Activated T-cell treated with anti-CD3 and anti-CD28 coated beads, Interleukin-2, amount 50 U/mL, for 4 hours (primary cell): ENCODE measurements at regions not wholly inside any gene's neighbourhood (a gene's known extent, or its start where the extent isn't known, plus 50 kb on each side); places are given as distances from the start of the nearest gene placed in this dataset.
"Not testable (repeated sequence)": the region's sequence is repeated elsewhere in the genome, so short reads cannot be mapped to it uniquely, and the experiment has no call there.

Experiments used
- ATAC-seq, 2 donors: fragments of 200-7000 bp; cut with Tn5 transposase; one replicate each; pipeline ENCODE4 v1.10.0; 2021
- DNase-seq: peaks from one replicate; pipeline ENCODE4 v3.0.0-alpha.2; 2020
- H3K27me3 Mint-ChIP-seq: one replicate; pipeline ENCODE4 v1.8.0; 2021; ENCODE audit warnings: low read depth, mixed read lengths
- H3K36me3 Mint-ChIP-seq: one replicate; pipeline ENCODE4 v1.8.0; 2022; ENCODE audit warnings: mixed read lengths; ENCODE audit not compliant: insufficient read depth
- H3K4me1 Mint-ChIP-seq: one replicate; pipeline ENCODE4 v1.8.0; 2021; ENCODE audit warnings: low read depth, mixed read lengths
- H3K4me3 Mint-ChIP-seq: one replicate; pipeline ENCODE4 v1.8.0; 2021; ENCODE audit warnings: mild to moderate bottlenecking, moderate library complexity, mixed read lengths
- H3K9me3 Mint-ChIP-seq: one replicate; pipeline ENCODE4 v1.8.0; 2021; ENCODE audit warnings: mixed read lengths

DNA sequence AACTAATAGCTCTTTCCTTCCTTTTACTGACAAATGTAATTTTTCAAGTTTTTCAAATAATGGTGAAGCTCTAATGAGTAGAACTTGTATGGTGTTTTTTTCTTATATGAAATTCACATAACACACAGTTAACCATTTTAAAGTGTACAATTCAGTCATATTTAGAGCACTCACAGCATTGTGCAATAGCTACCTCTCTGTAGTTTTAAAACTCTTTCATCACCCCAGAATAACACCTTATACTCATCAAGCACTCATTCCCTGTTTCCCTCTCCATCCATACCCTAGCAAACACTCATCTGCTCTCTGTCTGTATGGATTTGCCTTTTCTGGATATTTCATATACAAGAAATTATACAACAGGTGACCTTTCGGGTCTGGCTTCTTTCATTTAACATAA, 207.9 kb upstream of the SLC38A2 start:
- Mint-ChIP-seq H3K4me1 (peaks cover 30% of the 10 kb centered on the region), H3K27me3 (no peaks in the 10 kb centered on the region), H3K4me3 (no peak overlapping the region), H3K9me3 (peaks cover 22% of the 10 kb centered on the region), H3K36me3 (peaks cover 18% of the 10 kb centered on the region)
- no peak for DNase-seq
- no peak for ATAC-seq

DNA sequence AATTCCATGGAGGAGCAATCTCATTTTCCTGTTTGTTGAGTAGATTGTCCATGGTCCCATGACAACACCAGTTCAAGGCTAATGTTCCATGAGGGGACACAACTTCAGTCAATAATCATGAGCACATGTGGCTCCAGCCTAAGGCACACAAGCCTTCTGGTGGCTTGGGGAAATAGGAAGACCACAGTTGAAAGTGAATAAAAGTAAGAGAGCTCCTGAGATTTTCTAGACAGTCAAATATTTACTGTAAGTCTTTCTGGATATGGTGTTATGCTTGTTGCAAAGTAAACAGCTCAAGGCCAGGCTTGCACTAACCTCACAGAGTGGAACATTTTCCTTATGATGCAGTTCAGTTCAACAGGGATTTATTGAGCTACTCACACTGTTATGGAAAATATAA, 206.9 kb upstream of the SLC38A2 start:
- H3K27me3 Mint-ChIP-seq: no peaks in the 10 kb centered on the region
- peaks cover 15% of the 10 kb centered on the region for H3K9me3 Mint-ChIP-seq
- H3K36me3 Mint-ChIP-seq: peaks cover 13% of the 10 kb centered on the region
- H3K4me1 Mint-ChIP-seq: peaks cover 20% of the 10 kb centered on the region
- DNase-seq (no peak), ATAC-seq (no peak)
- no peak overlapping the region for H3K4me3 Mint-ChIP-seq

DNA sequence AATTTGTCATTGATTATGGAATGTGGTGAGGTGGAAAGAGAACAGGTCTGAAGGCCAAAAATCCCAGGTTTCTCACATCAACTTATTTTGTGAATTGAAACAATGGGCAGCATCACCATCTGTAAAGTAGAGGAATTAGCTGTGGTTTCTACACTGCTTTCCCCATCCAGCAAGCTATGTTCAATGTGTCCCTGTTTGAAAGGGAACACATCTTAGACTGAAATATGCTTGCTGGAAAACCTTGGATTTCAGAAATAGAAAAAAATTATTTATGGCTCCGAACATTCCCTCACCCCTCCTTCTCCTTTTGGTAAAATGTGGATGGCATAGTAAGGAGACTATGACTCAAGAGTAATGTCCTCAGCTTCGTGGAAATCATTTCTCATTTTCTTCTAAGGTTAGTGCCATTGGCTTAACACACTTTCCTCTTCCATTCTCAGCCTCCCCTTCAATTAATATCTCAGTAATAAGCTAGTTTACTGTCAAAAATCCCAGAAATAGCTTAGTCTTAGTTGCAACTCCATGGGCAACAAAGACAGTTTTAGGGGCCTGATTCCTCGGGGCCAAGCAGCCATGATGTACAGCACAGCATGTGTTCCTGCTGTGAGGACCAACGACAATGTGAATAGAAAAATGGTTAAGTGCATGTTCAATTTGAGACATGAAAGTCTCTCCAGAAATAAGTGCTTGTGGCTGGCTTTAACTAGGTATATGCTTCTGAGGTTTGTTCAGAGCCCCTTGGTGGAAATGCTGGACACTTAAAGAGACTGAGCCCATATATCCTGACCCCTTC, 205.8 kb upstream of the SLC38A2 start:
- ATAC-seq: no peak
- Mint-ChIP-seq H3K36me3 (peaks cover 5% of the 10 kb centered on the region), H3K9me3 (peaks cover 6% of the 10 kb centered on the region), H3K4me3 (no peak overlapping the region), H3K27me3 (no peaks in the 10 kb centered on the region), H3K4me1 (peaks cover 12% of the 10 kb centered on the region)
- no peak for DNase-seq

DNA sequence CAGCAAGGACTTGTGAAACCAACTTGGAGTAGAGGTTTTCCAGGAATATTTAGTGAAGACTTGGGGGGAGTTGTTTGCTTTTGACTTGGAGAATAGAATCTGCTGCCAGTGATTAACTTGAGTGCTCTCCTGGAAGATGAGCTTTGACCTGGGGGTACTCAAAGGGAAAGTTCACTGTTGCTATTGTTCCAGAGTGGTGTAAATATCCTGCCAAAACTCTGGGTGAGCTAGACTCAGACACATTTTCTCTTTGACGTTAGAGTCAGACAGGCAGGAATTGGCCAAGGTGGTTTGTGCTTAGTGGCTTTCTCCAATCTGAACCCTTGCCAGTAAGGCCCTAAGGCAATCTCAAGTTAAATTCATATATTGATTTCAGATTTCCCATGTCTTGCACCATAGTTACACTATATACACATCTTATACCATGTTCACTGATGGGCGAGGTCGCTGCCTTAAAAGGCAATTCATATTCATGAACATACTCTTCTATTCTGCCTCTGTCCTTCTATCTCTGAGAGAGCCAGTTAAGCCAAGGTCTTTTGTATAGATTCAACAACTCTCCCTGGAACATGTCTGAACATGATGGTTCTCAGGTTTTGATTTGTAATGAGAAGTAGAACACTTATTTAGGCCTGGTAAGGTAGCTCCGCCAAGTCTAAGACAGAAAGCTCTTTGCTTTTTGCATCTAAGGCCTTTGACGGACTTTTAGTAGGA, 204.6 kb upstream of the SLC38A2 start:
- no peak for DNase-seq
- Mint-ChIP-seq H3K4me1 (peaks cover 2% of the 10 kb centered on the region), H3K4me3 (no peak overlapping the region), H3K36me3 (no peaks in the 10 kb centered on the region), H3K9me3 (no peaks in the 10 kb centered on the region), H3K27me3 (no peaks in the 10 kb centered on the region)
- ATAC-seq: no peak

DNA sequence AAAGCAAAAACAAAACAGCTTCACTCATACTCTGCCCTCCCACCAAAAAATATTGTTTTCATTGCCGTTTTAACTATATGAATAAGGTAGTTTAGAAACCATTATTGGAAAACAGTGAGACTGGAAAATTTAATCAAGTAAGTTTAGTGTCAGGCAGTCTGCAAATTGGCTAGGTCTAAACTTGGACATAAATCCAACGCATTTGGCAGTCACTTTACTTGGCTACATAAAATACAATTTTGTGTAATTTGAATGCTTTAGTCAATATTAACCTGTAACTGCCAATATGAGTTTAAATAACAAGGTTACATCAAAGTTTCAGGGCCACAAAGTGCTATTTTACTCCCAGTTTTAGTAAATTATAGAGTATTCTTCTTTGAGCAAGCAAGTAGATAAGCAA, 202.3 kb upstream of the SLC38A2 start:
- no peak for DNase-seq

DNA sequence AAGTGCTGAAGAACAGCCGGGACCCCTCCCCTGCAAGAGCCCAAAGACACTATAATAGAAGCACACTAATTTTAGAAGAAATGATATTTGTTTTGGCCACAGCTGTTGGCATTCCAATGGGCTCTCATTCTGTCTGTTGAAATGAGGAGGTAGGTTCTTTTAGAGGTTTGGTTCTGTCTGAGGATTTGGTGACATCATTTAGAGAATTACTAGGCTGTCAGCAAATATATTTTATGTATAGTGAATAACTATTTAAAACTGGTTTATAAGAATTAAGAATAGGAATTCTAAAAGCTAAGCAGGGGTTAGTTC, 200.7 kb upstream of the SLC38A2 start:
- no peak for ATAC-seq
- peaks cover 2% of the 10 kb centered on the region for H3K4me1 Mint-ChIP-seq
- peaks cover 9% of the 10 kb centered on the region for H3K9me3 Mint-ChIP-seq
- no peaks in the 10 kb centered on the region for H3K27me3 Mint-ChIP-seq
- H3K36me3 Mint-ChIP-seq: peaks cover 3% of the 10 kb centered on the region
- H3K4me3 Mint-ChIP-seq: no peak overlapping the region
- no peak for DNase-seq

More for the DNA sequence above, 202.3 kb upstream of the SLC38A2 start:
- Mint-ChIP-seq H3K9me3 (peaks cover 3% of the 10 kb centered on the region), H3K4me1 (peaks cover 2% of the 10 kb centered on the region), H3K27me3 (no peaks in the 10 kb centered on the region), H3K4me3 (no peak overlapping the region), H3K36me3 (no peaks in the 10 kb centered on the region)
- no peak for ATAC-seq

DNA sequence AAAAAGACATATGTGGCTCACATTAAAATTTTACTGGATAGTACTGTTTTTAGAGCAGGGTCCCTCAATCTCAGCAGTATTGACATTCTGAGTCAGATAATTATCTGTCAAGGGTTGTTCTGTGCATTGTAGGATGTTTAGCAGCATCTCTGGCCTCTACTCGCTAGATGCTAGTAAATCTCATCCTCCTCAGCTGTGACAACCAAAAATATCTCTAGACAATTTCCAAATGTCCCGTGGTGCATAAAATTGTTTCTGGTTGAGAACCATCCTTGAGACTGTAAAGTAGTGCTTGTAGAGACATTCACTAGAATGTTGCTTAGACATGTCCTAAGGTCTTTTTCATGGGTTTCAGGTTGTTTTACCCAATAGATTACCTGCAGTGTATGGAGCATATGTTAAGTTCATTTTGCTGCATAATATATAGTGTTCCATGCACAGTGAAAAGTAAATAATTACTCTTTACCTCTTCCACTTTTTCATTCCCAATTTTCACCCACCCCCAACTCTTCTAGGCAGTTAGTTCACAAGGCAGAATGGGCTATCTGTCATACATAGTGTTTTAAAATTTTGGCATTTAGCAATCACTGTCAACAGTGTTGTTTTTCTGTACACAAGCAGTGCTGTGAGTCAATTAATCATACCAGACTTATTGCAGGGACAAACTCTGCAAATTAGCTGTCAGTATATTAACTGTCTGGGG, 200.2 kb upstream of the SLC38A2 start:
- Mint-ChIP-seq H3K4me1 (peaks cover 2% of the 10 kb centered on the region), H3K27me3 (no peaks in the 10 kb centered on the region), H3K36me3 (peaks cover 3% of the 10 kb centered on the region), H3K4me3 (no peak overlapping the region), H3K9me3 (peaks cover 13% of the 10 kb centered on the region)
- DNase-seq (no peak), ATAC-seq (no peak)

DNA sequence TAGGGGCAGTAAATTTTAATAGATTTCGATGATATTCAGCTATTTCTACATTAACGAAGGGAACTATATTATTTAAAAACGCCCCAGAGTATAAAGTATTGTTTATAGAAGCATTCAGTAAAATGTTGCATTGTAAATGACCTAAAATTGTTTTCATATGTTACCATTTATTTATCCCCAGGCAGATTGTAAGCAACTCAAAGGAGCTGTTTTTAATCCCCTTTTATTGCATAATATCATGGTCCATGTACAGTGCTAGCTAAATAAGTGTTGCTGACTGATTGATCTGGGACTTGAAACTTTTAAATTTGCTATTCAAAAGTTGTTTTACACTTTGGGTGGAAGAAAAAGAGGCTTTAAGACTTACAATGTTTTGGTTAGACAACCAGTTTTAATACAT, 199.0 kb upstream of the SLC38A2 start:
- DNase-seq (no peak), ATAC-seq (no peak)
- Mint-ChIP-seq H3K4me1 (peaks cover 2% of the 10 kb centered on the region), H3K9me3 (peaks cover 25% of the 10 kb centered on the region), H3K27me3 (no peaks in the 10 kb centered on the region), H3K36me3 (peaks cover 6% of the 10 kb centered on the region), H3K4me3 (no peak overlapping the region)

DNA sequence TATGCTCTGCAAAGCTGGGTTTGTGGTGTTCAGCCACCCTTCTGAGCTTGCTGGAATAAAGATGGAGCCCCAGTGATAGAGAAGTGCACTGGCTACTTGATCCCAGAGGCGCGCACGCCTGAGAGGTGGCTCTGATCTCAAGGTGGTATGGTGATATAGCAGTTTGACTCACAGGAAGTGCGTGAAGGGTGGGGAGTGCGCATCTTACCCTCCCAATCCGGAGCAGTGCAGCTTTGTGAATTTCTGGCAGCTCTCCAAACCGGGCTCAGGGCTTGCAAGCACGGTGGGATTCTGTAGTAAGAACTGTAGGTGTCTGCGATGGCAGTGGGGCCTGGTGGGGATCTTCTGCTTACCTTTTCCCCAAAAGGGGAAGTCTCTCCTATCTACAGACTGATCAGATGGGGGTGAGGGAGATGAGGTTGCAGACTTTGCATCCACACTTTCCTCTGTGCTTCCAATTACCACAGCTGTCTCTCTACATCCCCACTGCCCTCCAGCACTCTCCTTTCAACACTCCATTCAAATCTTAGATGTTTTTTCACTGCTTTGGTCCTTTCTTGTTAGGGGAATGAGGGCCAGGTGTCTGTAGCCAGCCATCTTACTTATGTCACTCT, 197.4 kb upstream of the SLC38A2 start:
- Mint-ChIP-seq H3K4me1 (peaks cover 2% of the 10 kb centered on the region), H3K27me3 (no peaks in the 10 kb centered on the region), H3K36me3 (peaks cover 6% of the 10 kb centered on the region), H3K4me3 (no peak overlapping the region), H3K9me3 (peaks cover 40% of the 10 kb centered on the region)
- no peak for ATAC-seq
- no peak for DNase-seq

DNA sequence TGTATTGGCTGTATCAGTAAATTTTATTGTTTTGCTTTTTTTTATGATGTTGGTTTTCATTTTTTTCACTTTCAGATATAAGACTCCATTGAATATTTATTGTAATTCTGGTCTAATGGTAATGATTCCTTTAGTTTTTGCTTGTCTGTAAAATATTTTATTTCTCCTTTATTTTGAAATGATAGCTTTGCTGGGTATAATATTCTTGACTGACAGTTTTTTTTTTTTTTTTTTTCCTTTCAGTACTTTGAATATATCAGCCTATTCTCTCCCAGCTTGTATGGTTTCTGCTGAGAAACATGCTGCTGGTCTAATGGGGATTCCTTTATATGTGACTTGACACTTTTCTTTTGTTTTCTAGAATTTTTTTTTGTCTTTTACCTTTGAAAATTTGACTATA, 195.1 kb upstream of the SLC38A2 start:
- DNase-seq: no peak
- Mint-ChIP-seq H3K9me3 (peaks cover 47% of the 10 kb centered on the region), H3K27me3 (no peaks in the 10 kb centered on the region), H3K4me1 (peaks cover 3% of the 10 kb centered on the region), H3K36me3 (peaks cover 6% of the 10 kb centered on the region), H3K4me3 (no peak overlapping the region)
- no peak for ATAC-seq

DNA sequence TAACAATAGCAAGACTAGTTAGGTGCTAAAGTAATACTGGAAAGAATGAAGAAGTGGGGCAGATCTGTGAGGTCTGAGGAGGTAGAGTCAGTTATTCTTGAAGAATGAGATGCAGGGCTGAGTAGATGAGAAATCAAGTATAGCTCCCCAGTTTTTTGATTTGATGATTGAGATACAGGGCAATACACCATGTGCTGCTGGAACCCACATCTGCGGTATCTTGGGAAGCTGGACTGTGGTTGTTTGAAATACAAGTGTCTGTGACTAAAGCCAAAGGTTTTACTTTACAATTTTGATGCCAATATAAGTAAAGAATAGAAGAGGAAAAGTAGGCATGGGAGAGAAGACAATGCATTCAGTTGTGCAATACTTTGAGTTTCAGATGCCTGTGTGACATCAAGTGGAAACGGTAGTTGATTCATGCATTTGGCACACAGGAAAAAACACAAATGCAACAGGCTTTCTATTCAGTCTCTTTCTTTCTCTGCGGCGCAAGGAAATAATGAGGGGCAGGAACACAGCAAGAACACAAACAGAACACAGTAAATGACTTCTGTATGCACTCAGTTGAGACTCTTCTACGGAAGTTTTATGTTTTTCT, 190.2 kb upstream of the SLC38A2 start:
- H3K9me3 Mint-ChIP-seq: peaks cover 34% of the 10 kb centered on the region
- H3K27me3 Mint-ChIP-seq: no peaks in the 10 kb centered on the region
- DNase-seq: no peak
- peaks cover 13% of the 10 kb centered on the region for H3K4me1 Mint-ChIP-seq
- H3K36me3 Mint-ChIP-seq: peaks cover 3% of the 10 kb centered on the region
- no peak overlapping the region for H3K4me3 Mint-ChIP-seq
- ATAC-seq: no peak

DNA sequence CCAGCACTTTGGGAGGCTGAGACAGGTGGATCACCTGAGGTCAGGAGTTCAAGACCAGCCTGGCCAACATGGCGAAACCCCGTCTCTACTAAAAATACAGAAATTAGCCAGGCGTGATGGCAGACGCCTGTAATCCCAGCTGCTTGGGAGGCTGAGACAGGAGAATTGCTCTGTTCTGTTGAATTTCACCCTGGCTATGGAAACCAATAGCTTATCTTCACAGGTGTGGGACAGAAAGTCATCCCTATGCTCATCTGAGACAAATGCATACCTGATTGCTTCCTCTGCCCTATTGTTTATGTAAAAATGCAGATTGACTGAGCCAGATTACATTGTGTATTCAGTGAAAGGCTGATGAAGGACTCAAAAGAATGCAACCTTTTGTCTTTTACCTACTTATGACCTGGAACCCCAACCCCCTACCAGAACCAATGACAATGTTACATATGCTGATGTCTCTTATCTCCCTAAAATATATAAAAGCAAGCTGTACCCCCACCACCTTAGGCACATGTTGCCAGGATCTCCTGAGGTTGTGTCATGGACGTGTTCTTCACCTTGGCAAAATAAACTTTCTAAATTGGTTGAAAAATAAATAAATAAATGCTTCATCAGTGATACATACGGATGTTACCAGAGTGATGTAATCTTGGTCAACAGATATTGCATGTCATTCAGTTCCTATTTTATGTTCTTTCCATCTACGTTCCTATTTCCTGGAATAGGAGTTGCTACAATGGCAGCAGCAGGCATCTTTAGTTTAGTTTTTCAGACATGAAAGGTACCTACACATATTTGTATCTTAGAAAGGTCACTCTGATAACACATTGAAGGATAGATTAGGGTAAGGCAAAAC, 189.4 kb upstream of the SLC38A2 start:
- not testable (repeated sequence) for DNase-seq, ATAC-seq, H3K27me3 Mint-ChIP-seq, H3K36me3 Mint-ChIP-seq, H3K4me3 Mint-ChIP-seq
- Mint-ChIP-seq H3K9me3 (peaks cover 26% of the 10 kb centered on the region), H3K4me1 (peaks cover 18% of the 10 kb centered on the region)

DNA sequence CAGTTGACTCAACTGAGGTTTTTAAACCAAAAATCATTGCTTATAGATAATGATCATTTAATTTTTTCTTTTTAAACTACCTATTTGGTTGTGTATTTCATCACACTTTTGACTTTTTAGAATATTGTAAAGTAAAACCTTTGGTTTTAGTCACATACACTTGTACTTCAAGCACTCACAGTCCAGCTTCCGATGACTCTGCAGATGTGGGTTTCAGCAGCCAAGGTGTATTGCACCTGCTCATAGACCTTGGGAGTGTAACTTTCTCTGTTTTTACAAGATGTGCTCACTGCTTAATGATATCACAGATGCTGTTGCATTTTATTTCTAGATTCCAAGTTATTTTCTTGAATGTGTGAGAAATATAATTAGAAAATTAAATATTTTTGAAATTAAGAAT, 188.3 kb upstream of the SLC38A2 start:
- H3K36me3 Mint-ChIP-seq: no peaks in the 10 kb centered on the region
- peaks cover 25% of the 10 kb centered on the region for H3K4me1 Mint-ChIP-seq
- no peaks in the 10 kb centered on the region for H3K27me3 Mint-ChIP-seq
- ATAC-seq: no peak
- no peak for DNase-seq
- peaks cover 17% of the 10 kb centered on the region for H3K9me3 Mint-ChIP-seq
- no peak overlapping the region for H3K4me3 Mint-ChIP-seq
